ENCODE measurements at regions not wholly inside any gene's neighbourhood (a gene's known extent, or its start where the extent isn't known, plus 50 kb on each side); places are given as distances from the start of the nearest gene placed in this dataset.
"Not testable (repeated sequence)": the region's sequence is repeated elsewhere in the genome, so short reads cannot be mapped to it uniquely, and the experiment has no call there.

DNA sequence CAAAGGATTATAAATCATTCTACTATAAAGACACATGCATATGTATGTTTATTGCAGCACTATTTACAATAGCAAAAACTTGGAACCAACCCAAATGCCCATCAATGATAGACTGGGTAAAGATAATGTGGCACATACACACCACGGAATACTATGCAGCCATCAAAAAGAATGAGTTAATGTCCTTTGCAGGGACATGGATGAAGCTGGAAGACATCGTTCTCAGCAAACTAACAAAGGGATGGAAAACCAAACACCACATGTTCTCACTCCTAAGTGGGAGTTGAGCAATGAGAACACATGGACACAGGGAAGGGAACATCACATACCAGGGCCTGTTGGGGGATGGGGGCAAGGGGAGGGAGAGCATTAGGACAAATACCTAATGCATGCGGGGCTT is 133.2 kb downstream of the ATXN3L start:
- not testable (repeated sequence) for DNase-seq

DNA sequence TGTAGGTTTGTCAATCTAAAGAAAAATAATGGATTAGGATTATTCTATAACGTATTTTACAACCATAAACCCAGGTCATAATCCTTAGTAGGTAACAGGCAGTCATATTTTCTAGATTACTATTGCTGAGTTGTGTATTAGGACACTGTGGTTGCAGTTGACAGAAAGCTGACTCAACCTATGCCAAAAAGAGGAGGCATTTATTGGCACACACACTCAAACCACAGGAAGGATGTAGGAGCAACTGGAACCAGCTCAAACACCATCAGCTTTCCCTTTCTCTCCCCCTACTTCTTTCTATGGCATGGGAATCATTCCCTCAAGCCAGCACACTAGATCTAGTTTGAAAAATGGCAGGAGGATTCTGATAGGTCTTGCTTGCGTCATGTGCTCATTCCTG is 136.4 kb upstream of the FAM9C start:
- no peak for DNase-seq

DNA sequence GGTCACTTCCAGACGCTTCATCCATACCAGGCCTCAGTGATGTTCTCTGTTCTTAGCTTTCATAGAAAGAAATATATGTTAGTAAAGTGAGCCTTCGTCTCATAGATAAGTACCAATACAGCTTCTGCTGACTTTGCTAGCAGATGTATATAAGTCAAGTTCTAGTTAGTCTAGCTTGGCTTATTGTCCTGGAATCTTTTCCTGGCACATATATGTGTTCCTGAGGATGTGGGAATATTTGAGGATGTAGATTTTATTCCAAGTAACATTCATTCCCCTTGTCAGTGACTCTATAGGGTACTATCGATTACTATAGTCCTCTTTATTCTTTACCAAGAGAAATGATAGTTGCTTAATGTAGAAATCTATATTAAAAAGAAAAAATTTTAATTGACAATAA is 135.2 kb upstream of the FAM9C start:
- no peak for DNase-seq

DNA sequence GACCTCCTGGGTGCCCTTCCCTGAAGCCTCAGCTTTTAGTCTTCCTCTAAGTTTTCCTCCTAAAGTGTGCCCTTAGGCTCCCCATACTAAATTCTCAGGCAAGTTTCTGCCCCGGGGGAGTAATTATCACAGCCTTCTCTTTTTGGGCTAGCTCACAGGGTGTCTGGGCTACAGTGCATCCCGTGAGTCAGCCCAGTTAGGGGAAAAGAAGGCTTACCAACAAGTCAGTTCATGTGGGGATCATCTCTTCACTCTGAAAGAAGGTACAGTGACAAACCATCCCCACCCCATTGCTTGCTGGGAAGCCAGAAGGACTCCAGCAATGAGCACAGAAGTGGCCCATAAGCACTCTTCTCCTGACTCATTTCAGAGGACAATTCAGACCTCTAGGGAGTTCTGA is 134.7 kb upstream of the FAM9C start:
- DNase-seq, result no peak

DNA sequence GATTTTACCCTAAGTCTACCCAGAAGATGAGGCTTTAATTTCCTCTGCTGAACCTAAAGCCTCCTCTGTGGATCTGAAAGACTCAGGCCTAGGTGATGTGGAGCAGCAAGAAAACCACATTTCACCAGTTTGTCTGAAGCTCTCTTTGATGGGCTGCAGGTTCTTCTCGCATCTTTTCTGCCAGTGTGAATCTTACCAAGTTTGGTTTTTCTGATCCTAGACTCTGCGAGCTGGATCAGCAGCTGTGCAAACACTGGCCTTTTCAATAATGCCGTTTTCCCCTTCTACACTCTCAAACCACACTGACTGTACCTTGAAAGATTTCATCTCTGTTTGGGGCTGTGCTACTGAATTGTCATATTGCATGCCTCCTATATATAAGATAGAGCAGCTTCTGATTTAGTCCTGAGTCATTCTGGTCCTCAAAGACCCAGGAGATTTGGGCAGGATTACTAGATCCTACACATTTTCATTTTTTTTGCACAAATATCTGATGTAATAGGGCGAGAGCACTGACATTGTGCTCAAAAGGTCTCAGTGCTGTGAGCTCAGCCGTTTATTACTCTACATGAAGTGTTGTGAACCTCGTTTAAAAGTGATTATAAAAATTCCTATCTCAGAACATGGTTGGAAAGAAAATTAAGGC is 133.6 kb upstream of the FAM9C start:
- DNase-seq, result no peak

DNA sequence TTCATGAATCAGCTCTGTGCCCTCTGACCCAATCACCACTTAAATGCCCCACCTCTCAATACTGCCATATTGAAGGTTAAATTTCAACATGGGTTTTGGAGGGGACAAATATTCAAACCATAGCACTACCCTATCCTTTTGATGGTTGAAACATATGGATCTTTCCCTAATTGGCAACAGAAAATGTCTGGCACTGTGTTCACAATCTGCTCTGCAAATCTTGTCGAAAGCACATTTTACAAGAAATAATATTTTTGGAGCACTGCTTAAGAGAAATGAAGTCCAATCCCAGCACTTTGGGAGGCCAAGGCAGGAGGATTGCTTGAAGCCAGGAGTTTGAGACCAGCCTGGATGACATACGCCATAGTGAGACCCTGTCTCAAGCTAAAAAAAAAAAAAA is 130.6 kb upstream of the FAM9C start:
- DNase-seq, result no peak

DNA sequence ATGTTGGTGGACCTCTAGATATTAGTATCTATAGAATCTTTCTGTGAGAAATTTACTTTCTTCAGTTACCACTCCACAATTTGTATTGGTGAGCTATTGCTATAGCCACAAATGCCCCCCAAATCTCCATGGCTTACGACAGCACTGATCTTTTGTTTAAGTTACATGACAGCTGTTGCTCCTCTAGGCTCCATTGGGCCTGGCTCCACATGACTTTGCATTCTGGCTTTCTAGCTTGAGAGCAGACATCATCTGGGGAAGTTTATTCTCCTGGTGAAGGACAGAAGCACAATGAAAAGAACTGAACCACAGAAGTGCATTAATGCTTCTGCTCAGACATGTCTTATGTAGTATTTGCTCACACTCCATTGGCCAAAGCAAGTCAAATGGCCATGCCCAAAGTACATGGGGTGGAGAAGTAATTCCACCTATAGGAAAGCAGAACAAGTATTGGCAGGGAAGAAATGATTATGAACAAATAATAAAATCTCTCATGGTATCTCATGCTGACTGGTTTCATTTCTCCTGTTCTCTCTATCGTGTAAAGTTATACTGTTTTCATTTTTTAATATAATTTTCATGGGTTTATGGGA is 126.6 kb upstream of the FAM9C start:
- DNase-seq, result no peak

DNA sequence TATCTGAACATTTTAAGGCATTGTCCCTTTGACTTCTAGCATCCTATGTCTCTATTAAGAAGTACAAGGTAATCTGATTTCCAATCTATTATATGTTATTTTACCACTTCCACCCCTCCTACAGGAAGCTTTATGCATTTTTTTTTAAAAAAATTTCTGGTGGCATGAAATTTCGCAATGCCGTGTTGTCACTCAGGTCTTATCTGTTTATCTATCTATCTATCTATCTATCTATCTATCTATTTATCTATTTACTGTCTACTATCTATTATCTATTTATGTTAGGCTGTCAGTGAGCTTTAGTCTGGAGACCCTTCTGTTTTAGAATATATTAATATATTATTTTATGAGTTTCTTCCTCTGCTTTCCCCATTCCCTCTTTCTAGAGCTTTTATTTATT is 125.3 kb upstream of the FAM9C start:
- DNase-seq, result no peak

DNA sequence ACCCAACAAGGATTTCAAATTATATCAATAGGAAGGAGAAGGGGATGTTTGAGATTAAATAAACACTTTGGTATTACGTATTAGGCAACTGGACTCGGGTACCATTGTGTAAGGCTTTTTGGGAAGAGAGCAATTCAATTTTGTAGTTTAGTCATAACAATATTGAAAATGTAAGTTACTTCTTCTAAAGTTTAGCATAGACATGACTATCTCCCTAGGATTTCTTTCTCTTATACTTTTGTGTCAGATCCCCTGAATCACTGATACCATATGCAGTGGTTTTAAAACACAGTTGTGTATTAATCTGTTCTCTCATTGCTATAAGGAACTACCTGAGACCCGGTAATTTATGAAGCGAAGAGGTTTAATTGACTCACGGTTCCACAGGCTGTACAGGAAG is 123.8 kb upstream of the FAM9C start:
- DNase-seq, result no peak

DNA sequence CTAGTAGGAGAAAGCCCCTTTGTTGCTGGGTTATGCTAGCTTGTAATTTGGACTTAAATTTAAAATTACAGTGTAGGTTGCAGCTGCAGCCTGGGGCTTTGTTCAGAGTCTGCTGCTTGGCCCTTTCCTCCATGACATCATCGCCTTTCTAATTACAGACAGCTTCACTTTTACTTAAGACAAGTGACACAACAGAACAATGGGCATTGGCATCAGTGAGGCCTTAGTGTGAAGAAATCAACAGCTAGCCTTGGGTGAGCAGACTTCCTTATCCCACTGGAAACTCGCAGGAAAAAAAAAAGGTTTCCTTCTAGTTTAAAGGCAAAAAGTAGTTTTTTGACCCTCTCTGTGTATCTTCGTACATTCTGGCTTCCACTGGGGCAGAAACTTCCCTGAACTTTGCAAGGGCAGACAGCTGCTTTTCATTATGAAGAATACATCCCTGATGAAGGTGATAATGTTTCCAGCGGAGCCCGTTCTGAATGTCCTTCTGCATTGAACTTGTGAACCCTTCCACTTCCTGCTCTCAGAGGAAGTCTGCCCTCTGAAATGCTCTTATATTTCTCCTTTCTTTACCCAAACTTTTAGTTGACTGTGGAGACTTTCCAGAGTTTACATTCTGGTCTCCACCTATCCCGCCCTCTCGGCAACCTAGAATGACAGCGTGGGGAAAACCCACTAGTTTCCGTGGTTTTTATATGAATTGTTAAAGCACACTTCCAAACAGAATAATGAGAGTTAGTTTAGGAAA is 123.2 kb upstream of the FAM9C start:
- peak; percentile 80 for DNase-seq

DNA sequence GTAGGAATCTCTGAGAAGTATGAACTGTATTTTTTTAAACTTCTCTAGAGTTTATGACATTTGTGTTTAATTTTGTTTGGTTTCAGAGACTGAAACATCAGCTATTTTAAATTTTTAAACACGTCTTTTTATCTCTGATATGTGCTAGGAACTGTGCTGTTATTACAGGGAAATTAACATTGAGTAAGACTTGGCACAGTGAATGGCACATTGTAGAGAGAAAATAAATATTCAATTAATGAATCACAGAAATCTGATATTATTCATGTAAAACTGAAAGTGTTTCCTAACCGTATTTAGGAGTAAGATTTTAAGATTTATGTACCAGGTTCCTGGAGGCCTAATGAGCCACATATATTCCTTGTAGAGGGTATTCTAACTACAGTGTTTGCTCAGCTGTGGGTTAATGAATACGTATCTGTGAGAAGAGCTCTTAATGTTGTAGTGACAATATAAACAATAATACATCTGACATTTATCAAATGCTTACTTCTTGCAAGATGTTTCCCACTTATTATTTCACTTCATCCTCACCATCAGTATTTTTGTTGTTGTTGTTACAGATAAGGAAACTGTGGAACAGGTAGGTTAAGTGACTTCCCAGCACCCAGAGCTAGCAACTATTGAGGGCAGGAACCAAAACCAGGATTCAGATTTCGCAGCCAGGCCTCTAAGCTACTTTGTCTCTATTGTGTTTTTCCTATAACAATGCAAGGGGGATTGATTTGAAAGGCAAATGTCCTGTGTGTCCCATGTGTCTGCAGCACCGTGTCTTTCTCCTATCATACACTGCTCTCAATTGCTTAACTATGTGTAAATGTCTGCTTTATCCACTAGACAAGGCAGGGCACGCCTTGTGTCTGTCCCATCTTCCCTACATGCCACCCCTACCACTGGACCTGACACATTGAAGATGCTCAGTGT is 121.1 kb upstream of the FAM9C start:
- DNase-seq, result no peak

DNA sequence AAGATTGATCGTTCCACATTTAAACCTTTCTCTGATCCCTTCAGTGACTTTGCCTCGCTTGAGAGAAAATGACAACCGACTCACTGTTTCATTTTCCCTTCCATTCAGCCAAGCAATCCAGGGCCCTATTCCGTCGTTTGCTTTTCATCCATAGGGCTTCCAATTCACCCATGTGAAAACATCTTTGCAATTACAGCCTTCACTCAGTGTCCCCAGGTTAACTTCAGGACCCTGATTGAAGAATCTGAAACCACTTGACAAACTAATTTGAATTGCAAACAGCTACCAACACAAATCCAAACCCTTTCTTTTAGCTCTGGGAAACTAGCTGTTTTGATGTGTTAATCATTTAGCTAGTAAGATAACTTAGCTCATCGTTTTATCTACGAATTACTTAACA is 120.2 kb upstream of the FAM9C start:
- DNase-seq, result no peak

DNA sequence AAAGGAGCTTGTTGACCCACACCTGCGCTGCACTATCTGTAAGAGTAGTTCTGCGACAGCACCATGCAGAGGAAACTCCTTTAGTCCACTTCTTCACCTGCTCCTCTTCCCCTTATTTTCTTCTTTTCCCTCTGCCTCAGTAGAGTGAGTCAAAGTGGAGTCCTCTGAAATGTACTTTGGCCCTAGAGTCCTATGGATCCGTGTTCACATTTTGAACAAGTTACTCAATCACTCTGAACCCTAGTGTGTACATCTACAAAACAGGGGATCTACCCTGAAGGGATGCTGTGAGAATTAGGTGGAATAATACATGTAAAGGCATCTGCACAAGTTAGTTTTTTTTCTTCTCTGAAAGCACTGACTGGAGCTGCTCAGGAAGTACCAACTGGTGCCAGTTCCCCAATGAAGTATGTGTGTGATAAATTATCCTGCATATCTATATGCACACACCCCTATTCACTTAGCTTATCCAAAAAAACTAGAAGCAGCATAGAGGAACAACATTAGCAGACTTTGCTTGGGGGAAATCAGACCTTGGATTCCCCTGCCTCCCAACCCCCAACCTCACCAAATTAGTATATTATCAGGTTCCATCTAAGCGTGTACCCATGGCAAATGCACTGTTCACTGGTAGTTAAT is 118.5 kb upstream of the FAM9C start:
- DNase-seq, result no peak

DNA sequence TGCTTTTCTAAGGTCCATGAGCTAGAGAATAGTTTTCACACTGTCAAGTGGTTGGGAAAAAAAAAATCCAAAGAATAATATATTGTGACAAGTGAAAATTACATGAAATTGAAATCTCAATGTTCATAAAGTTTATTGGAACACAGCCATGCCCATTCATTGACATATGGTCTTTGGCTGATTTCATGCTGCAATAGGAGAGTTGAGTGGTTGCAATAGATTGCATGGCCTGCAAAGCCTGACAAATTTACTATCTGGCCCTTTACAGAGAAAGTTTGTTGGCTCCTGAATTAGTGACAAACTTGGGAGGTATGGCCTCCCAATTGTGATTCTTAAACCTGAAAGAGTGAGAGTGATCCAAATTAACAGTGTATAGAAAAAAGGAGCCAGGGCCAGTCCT is 115.5 kb upstream of the FAM9C start:
- DNase-seq, result no peak

DNA sequence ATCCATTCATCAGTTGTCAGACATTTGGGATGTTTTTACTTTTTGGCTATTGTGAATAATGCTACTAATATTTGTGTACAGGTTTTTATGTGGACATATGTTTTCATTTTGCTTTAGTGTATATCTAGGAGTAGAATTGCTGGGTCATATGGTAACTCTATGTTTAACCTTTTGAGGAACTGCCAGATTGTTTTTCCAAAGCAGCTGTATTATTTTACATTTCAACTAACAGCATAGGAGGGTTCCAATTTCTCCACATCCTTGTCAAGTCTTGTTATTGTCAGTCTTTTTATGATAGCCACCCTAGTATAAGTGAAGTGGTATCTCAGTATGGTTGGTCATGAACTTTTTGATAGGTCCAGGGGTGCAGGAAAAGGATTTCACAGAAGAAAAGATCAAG is 114.5 kb upstream of the FAM9C start:
- no peak for DNase-seq

DNA sequence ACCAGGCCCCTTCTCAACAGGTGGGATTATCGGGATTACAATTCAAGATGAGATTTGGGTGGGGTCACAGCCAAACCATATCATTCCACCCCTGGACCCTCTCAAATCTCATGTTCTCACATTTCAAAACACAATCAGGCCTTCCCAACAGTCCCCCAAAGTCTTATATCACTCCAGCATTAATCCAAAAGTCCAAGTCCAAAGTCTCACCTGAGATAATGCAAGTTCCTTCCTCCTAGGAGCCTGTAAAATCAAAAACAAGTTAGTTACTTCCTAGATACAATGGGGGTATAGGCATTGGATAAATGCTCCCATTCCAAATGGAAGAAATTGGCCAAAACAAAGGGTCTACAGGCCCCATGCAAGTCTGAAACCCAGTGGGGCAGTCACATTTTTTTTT is 111.1 kb upstream of the FAM9C start:
- not testable (repeated sequence) for DNase-seq

DNA sequence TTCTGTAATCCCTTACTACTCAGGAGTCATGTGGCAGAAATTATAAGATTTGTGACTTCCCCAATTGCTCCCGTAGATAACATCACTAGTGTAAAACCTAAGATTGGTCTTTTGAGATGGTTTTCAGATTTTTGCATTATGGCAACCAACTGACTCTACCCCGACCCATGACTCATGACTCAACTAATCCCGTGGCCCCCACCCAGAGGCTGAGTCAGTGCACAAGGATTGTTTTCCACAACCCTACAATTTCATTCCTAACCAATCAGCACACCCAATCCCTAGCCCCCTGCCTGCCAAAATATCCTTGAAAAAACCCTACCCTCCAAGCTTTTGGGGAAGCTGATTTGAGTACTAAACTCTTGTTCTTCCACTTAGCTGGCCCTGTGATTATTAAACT is 109.4 kb upstream of the FAM9C start:
- no peak for DNase-seq

DNA sequence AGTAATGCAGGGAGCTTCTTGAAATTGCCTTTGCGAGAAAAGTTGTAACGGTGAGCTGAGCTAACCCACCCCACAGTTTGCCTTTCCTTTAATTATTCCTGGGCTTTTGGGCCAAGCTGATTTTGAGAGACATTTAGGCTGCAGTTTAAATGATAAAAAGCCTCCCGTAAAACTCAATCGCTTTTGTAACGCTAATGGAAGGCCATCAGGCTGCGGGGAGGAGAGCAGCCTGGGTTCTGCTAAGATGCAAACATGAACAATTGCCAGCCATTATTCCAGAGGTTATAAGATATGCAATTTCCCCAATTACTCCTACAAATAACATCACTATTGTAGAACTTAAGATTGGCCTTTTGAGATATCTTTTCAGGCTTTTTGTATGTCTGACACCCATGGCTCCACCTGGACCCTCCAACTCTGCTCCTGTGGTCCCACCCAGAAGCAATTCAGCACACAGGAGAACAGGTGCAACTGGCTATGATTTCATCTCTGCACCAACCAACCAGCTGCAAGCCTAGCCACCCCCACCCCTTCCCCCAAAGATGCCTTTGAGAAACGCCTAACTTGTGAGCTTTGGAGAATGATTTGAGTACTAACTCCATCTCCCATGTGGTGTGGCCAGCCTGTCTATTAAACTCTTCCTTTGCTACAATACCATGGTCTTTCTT is 108.2 kb upstream of the FAM9C start:
- DNase-seq, result no peak

DNA sequence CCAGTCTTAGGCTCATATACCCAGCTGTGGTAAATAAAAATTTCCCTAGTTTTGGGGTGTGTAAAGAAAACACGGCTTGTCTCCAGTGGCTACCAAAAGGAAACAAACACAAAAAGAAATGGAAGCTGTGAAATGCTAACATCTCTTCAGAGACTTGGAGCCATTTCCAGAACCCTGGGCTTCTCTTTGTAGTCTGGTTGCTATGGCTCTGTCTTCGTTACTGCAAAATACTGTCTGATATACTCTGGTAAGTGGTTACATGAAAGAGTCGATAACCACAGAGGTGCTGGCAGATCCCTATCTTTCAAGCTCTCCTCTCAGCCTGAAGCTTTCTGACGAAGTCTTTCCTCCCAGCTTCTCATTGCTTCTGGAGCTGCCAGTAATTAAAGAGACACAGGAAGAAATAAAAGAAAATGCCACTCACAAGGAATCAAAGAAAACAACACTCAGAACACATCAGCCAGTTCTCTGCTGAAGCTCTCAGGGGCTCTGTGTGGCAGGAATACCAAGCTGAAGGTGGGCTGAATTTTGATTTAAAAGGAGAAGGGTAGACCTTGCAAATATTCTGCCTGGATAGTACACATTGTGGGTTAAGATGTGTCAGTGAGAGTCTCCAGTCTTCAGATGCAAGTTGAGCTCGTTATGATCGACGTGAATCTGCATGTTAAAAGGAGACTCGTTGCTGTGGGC is 107.6 kb upstream of the FAM9C start:
- peak; percentile 38 for DNase-seq

DNA sequence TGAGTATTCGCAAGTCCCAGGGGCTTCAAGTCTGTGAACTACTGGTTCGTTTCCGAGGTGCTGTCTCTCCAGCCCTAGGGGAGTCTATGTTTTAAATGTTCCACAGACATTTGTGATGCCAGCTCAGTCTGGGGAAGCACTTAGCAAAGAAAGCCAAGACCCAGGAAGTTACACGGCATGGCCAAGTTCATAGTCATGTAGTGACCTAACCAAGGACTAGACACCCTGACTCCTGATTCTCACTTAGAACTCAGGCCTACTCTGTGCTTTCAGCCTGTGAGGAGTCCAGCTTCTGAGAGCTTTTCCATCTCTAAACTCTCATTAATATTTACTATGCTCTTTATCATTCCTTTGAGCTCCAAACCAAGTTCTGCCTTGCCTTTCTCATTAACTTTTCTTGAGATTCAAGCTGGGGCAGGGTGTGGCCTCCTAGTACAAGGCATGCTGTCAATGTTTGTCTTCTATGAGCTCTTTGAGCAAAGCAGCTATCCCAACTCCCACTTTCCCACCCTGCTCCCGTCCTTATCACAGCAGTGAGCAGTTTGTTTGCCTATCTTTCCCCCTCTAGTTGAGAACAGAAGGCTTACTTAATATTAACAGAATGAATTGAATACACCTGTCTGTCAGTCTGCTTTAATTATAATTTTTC is 105.4 kb upstream of the FAM9C start:
- no peak for DNase-seq

DNA sequence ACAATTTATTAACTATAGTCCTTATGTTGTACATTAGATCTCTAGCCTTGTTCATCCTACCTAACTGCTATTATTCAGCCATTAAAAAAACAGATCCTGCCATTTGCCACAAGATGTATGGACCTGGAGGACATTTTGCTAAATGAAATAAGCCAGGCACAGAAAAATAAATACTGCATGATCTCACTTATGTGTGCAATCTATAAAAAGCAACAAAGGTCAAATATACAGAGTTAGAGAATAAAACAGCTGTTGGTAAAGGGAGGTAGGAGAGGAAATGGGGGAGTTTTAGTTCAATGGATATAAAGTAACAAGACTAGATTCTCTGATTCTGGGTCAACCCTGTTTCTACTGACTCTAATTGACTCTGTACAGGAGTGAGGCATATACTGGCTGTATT is 103.3 kb upstream of the FAM9C start:
- no peak for DNase-seq
